Lung (tissue), 11 donors: ENCODE measurements at regions not wholly inside any gene's neighbourhood (a gene's known extent, or its start where the extent isn't known, plus 50 kb on each side); places are given as distances from the start of the nearest gene placed in this dataset.

Experiments
- ATAC-seq: fragments of 200-7000 bp; cut with Tn5 transposase; one replicate; pipeline ENCODE4 v1.9.1; 2020; ENCODE audit warnings: moderate number of reproducible peaks; ENCODE audit not compliant: insufficient read depth, low FRiP score
- DNase-seq, 3 donors: peaks; one replicate each; pipeline ENCODE4 v3.0.0-alpha.2; 2013 to 2017
- H3K27ac ChIP-seq, 2 donors: one replicate each; pipeline ENCODE4 v1.5.1; 2013; ENCODE audit warnings: mild to moderate bottlenecking in 2 of 2, moderate library complexity in 2 of 2, control low read depth in 1 of 2, inconsistent platforms in 1 of 2, low read depth in 1 of 2, low read length in 1 of 2
- H3K27me3 ChIP-seq, 3 donors: one replicate each; pipeline ENCODE4 v1.5.1; 2013; ENCODE audit warnings: low read length in 2 of 3; ENCODE audit not compliant: control insufficient read depth in 3 of 3, insufficient read depth in 3 of 3
- H3K36me3 ChIP-seq, 4 donors: one replicate each; pipeline ENCODE4 v1.5.1; 2013; ENCODE audit warnings: low read length in 4 of 4, mild to moderate bottlenecking in 1 of 4, moderate library complexity in 1 of 4; ENCODE audit not compliant: control insufficient read depth in 4 of 4, insufficient read depth in 4 of 4
- H3K4me1 ChIP-seq, 5 donors: one replicate each; pipeline ENCODE4 v1.5.1; 2013; ENCODE audit warnings: low read length in 5 of 5, mild to moderate bottlenecking in 2 of 5, moderate library complexity in 1 of 5; ENCODE audit not compliant: control insufficient read depth in 5 of 5, insufficient read depth in 5 of 5
- H3K4me3 ChIP-seq: one replicate; pipeline ENCODE4 v1.5.1; 2013; ENCODE audit warnings: mild to moderate bottlenecking, control low read depth, moderate library complexity
- H3K9ac ChIP-seq, 2 donors: one replicate each; pipeline ENCODE4 v1.5.1; 2013; ENCODE audit warnings: low read length in 2 of 2, control low read depth in 1 of 2; ENCODE audit not compliant: insufficient read depth in 1 of 2
- H3K9me3 ChIP-seq, 4 donors: one replicate each; pipeline ENCODE4 v1.5.1; 2013; ENCODE audit warnings: low read length in 3 of 4, mild to moderate bottlenecking in 1 of 4, moderate library complexity in 1 of 4; ENCODE audit not compliant: control insufficient read depth in 4 of 4, insufficient read depth in 3 of 4
- CTCF ChIP-seq: IDR thresholded peaks from 2 replicates; pipeline ENCODE4 v1.5.1; 2012; ENCODE audit warnings: mild to moderate bottlenecking; ENCODE audit errors: control extremely low read depth, extremely low read depth
- WGBS, 2 donors: extraction: QIAGEN DNeasy Blood & Tissue Kit; methylation state at CpG; one replicate each; pipeline ENCODE4 v1.1.7; 2013; 5-methylcytosine and 5-hydroxymethylcytosine counted together
- donor health status: control.
- donor health status: control.
- donor health status: Bipolar disorder and iron deficiency.
- donor health status: healthy.
- donor health status: DM: yes; HTN: yes; CAD: no.

GRCh38 chr6:121879149-121879548 is 443.7 kb downstream of the GJA1 start:
- H3K9me3 ChIP-seq = no peaks in the 10 kb centered on the region
- WGBS, 2 donors = 78 to 81% methylated on average over 1 of the region's 1 CpG
- DNase-seq (no peak), ATAC-seq (no peak)
- H3K4me3 ChIP-seq = no peak overlapping the region
- no peak overlapping the region for H3K27ac ChIP-seq
- no peaks in the 10 kb centered on the region for H3K27me3 ChIP-seq
- no peaks in the 10 kb centered on the region for H3K36me3 ChIP-seq
- H3K4me1 ChIP-seq = no peaks in the 10 kb centered on the region
- no peak for TF ChIP-seq CTCF
- no peak overlapping the region for H3K9ac ChIP-seq

GRCh38 chr6:121880831-121881230 is 445.4 kb downstream of the GJA1 start:
- ATAC-seq = no peak
- Histone ChIP-seq H3K4me3 (no peak overlapping the region), H3K9ac (no peak overlapping the region), H3K4me1 (peaks cover 0 to 14% (median 0%) of the 10 kb centered on the region in 5 donors), H3K27me3 (no peaks in the 10 kb centered on the region), H3K9me3 (no peaks in the 10 kb centered on the region), H3K36me3 (no peaks in the 10 kb centered on the region), H3K27ac (no peak overlapping the region)
- no peak for TF ChIP-seq CTCF
- DNase-seq = no peak

GRCh38 chr6:121881974-121882667 is 446.7 kb downstream of the GJA1 start:
- H3K4me3 ChIP-seq = no peak overlapping the region
- H3K4me1 ChIP-seq = peaks cover 0 to 21% (median 0%) of the 10 kb centered on the region in 5 donors
- no peak overlapping the region for H3K27ac ChIP-seq
- no peaks in the 10 kb centered on the region for H3K27me3 ChIP-seq
- TF ChIP-seq CTCF = no peak
- 77 to 87% methylated on average over 2 of the region's 2 CpGs for WGBS, 2 donors
- H3K9ac ChIP-seq = no peak overlapping the region
- DNase-seq = no peak
- H3K36me3 ChIP-seq = no peaks in the 10 kb centered on the region
- H3K9me3 ChIP-seq = no peaks in the 10 kb centered on the region
- ATAC-seq = no peak

- no peak overlapping the region for H3K4me3 ChIP-seq
- peak in 1 of 3 donors; percentile 18 for DNase-seq
- 84 to 87% methylated on average over 4 of the region's 4 CpGs for WGBS, 2 donors
Observed at GRCh38 chr6:121884091-121884490, 448.6 kb downstream of the GJA1 start.

More at GRCh38 chr6:121884091-121884490, 448.6 kb downstream of the GJA1 start:
- H3K4me1 ChIP-seq = peaks cover 0 to 21% (median 0%) of the 10 kb centered on the region in 5 donors
- TF ChIP-seq CTCF = no peak
- H3K27me3 ChIP-seq = no peaks in the 10 kb centered on the region
- no peak overlapping the region for H3K27ac ChIP-seq
- ATAC-seq = no peak
- no peaks in the 10 kb centered on the region for H3K9me3 ChIP-seq
- H3K36me3 ChIP-seq = no peaks in the 10 kb centered on the region
- no peak overlapping the region for H3K9ac ChIP-seq
